ENCODE measurements at regions not wholly inside any gene's neighbourhood (a gene's known extent, or its start where the extent isn't known, plus 50 kb on each side); places are given as distances from the start of the nearest gene placed in this dataset.

DNA sequence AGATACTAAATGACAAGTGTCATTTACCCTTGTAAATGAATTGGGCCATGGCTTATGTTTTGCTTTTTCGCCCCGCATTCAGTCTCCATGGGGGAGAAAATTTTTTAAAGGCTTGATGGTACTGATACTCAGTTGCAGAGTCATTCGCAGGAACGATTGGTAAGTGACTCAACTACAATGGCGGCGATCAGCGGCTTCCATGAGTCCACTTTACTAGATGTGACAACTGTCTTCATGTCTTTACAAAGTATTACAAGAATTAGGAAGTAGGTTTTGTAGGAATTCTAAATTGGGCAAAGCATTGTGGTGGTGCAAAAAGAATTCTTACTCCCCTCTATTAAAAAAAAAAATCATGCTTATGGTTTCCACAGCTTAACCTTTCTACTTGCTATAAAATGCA is 108.8 kb upstream of the ZEB1 start:
- no peak for DNase-seq
- H3K9ac ChIP-seq (ENCODE audit: low read length), result no peak overlapping the region
- no peaks in the 10 kb centered on the region for H3K79me2 ChIP-seq (ENCODE audit: low read length)
- no peaks in the 10 kb centered on the region for H3F3A ChIP-seq (ENCODE audit: low read length, unreplicated experiment)
- no peaks in the 10 kb centered on the region for H4K20me1 ChIP-seq (ENCODE audit: low read length)
- no peak overlapping the region for H3K27ac ChIP-seq (ENCODE audit: low read length)
- ATAC-seq, result no peak
- TF ChIP-seq, protein P1, sequence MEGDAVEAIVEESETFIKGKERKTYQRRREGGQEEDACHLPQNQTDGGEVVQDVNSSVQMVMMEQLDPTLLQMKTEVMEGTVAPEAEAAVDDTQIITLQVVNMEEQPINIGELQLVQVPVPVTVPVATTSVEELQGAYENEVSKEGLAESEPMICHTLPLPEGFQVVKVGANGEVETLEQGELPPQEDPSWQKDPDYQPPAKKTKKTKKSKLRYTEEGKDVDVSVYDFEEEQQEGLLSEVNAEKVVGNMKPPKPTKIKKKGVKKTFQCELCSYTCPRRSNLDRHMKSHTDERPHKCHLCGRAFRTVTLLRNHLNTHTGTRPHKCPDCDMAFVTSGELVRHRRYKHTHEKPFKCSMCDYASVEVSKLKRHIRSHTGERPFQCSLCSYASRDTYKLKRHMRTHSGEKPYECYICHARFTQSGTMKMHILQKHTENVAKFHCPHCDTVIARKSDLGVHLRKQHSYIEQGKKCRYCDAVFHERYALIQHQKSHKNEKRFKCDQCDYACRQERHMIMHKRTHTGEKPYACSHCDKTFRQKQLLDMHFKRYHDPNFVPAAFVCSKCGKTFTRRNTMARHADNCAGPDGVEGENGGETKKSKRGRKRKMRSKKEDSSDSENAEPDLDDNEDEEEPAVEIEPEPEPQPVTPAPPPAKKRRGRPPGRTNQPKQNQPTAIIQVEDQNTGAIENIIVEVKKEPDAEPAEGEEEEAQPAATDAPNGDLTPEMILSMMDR (conservative IDR thresholded peaks at IDR 0.05; ENCODE audit: low read depth, low read length), result no peak
- TF ChIP-seq EZH2 (IDR thresholded peaks at IDR 0.05; ENCODE audit: low read length, unreplicated experiment) (no peak), EZH2phosphoT487 (IDR thresholded peaks at IDR 0.05; ENCODE audit: borderline replicate concordance, low read length) (no peak)
- CTCF ChIA-PET, result no interaction called here
- H3K27me3 ChIP-seq (ENCODE audit: low read length), result no peaks in the 10 kb centered on the region
- H3K4me2 ChIP-seq (ENCODE audit: low read length), result no peak overlapping the region
- no peak overlapping the region for H2AFZ ChIP-seq (ENCODE audit: low read length)
- no peak overlapping the region for H3K4me3 ChIP-seq (ENCODE audit: low read length)
- no peaks in the 10 kb centered on the region for H3K36me3 ChIP-seq (ENCODE audit: low read depth, low read length)
- POLR2A ChIA-PET (ENCODE audit: unreplicated experiment), result no interaction called here
- H3K9me2 ChIP-seq (replicated peaks; ENCODE audit: low read length), result no peaks in the 10 kb centered on the region
- BruUV-seq (replicated peaks), result no TSS peak
- intact Hi-C loops (cut with micrococcal nuclease), result no loop called here
- H3K4me1 ChIP-seq (ENCODE audit: insufficient read depth, low read length), result no peaks in the 10 kb centered on the region
- no peaks in the 10 kb centered on the region for H3K9me3 ChIP-seq (ENCODE audit: low read length)

DNA sequence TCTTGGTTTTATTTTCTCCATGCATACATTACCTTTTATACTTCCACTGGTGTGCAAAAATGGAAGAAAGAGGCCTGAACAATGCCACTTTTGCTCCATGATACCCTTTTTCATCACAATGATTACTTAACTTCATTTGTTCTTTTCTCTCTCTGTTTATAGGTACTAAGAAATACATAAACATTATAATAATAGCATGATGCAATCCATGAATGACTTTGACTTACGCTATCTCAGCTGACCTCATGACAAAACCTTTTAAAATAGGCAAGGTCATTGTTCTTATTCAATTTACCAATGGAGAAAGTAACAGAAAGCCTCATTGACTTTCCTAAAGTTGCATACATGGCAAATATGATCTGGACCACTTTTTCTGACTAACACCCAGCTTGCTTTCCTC is 105.1 kb upstream of the ZEB1 start:
- H4K20me1 ChIP-seq (ENCODE audit: low read length), result no peaks in the 10 kb centered on the region
- DNase-seq (no peak), ATAC-seq (no peak)
- H3K27me3 ChIP-seq (ENCODE audit: low read length), result no peaks in the 10 kb centered on the region
- no peaks in the 10 kb centered on the region for H3K79me2 ChIP-seq (ENCODE audit: low read length)
- intact Hi-C loops (cut with micrococcal nuclease), result no loop called here
- no peak overlapping the region for H3K4me2 ChIP-seq (ENCODE audit: low read length)
- no peak overlapping the region for H2AFZ ChIP-seq (ENCODE audit: low read length)
- H3K4me1 ChIP-seq (ENCODE audit: insufficient read depth, low read length), result no peaks in the 10 kb centered on the region
- H3K36me3 ChIP-seq (ENCODE audit: low read depth, low read length), result no peaks in the 10 kb centered on the region
- H3K9ac ChIP-seq (ENCODE audit: low read length), result no peak overlapping the region
- no peak overlapping the region for H3K27ac ChIP-seq (ENCODE audit: low read length)
- no peak overlapping the region for H3K4me3 ChIP-seq (ENCODE audit: low read length)
- H3K9me2 ChIP-seq (replicated peaks; ENCODE audit: low read length), result no peaks in the 10 kb centered on the region
- ChIA-PET CTCF (no interaction called here), POLR2A (ENCODE audit: unreplicated experiment) (no interaction called here)
- no TSS peak for BruUV-seq (replicated peaks)
- no peaks in the 10 kb centered on the region for H3F3A ChIP-seq (ENCODE audit: low read length, unreplicated experiment)
- TF ChIP-seq EZH2phosphoT487 (IDR thresholded peaks at IDR 0.05; ENCODE audit: borderline replicate concordance, low read length), result no peak
- TF ChIP-seq EZH2 (IDR thresholded peaks at IDR 0.05; ENCODE audit: low read length, unreplicated experiment), result no peak
- TF ChIP-seq, protein P1 (conservative IDR thresholded peaks at IDR 0.05; ENCODE audit: low read depth, low read length), result no peak
- no peaks in the 10 kb centered on the region for H3K9me3 ChIP-seq (ENCODE audit: low read length)

DNA sequence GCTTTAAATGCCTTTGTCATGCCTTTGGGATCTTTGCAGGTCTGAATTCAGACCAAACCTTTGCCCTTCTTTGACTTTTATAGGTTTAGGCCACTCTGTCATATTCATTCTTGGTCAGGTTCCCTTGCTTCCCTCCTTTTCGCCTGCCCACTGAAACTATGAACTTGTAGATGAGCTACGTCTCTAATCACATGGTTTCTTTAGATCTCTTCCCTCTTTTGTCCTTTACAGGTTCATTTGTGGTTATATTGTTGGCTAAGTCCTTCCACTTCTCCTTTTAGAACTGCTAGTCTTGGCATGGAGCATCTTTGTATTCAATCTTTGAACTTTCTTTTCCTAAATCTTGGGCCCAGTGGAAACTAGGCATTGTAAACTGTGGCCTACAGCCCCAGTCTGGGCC is 104.0 kb upstream of the ZEB1 start:
- CTCF ChIA-PET, result no interaction called here
- no peak for ATAC-seq
- H3K27ac ChIP-seq (ENCODE audit: low read length), result no peak overlapping the region

More for the DNA sequence above, 104.0 kb upstream of the ZEB1 start:
- Histone ChIP-seq H2AFZ (ENCODE audit: low read length) (no peak overlapping the region), H3K9ac (ENCODE audit: low read length) (no peak overlapping the region), H3K4me2 (ENCODE audit: low read length) (no peak overlapping the region), H3K79me2 (ENCODE audit: low read length) (no peaks in the 10 kb centered on the region), H3K27me3 (ENCODE audit: low read length) (no peaks in the 10 kb centered on the region), H3F3A (ENCODE audit: low read length, unreplicated experiment) (no peaks in the 10 kb centered on the region), H3K4me3 (ENCODE audit: low read length) (no peak overlapping the region), H4K20me1 (ENCODE audit: low read length) (no peaks in the 10 kb centered on the region), H3K9me3 (ENCODE audit: low read length) (no peaks in the 10 kb centered on the region), H3K9me2 (replicated peaks; ENCODE audit: low read length) (no peaks in the 10 kb centered on the region), H3K4me1 (ENCODE audit: insufficient read depth, low read length) (no peaks in the 10 kb centered on the region), H3K36me3 (ENCODE audit: low read depth, low read length) (no peaks in the 10 kb centered on the region)
- no TSS peak for BruUV-seq (replicated peaks)
- no peak for DNase-seq
- intact Hi-C loops (cut with micrococcal nuclease), result no loop called here
- POLR2A ChIA-PET (ENCODE audit: unreplicated experiment), result no interaction called here
- TF ChIP-seq EZH2phosphoT487 (IDR thresholded peaks at IDR 0.05; ENCODE audit: borderline replicate concordance, low read length), result no peak
- TF ChIP-seq, protein P1 (conservative IDR thresholded peaks at IDR 0.05; ENCODE audit: low read depth, low read length), result no peak
- no peak for TF ChIP-seq EZH2 (IDR thresholded peaks at IDR 0.05; ENCODE audit: low read length, unreplicated experiment)

All from PC-3 (cell line).